ENCODE measurements at regions not wholly inside any gene's neighbourhood (a gene's known extent, or its start where the extent isn't known, plus 50 kb on each side); places are given as distances from the start of the nearest gene placed in this dataset.

- H3K36me3 ChIP-seq (ENCODE audit: control insufficient read depth, insufficient read depth, low read length): no peaks in the 10 kb centered on the region
- no peaks in the 10 kb centered on the region for H3K9me3 ChIP-seq (ENCODE audit: control insufficient read depth, insufficient read depth, low read depth, low read length)
- H3K9ac ChIP-seq (ENCODE audit: insufficient read depth, low read length): no peak overlapping the region
- no peaks in the 10 kb centered on the region for H3K79me2 ChIP-seq (ENCODE audit: control insufficient read depth, insufficient read depth, low read length)
- H3K4me3 ChIP-seq (replicated peaks in 1 of 4; ENCODE audit: control extremely low read depth in 1 of 4, insufficient read depth in 1 of 4, low read depth in 3 of 4, low read length in 4 of 4): no peak overlapping the region
- H3K27me3 ChIP-seq (ENCODE audit: control insufficient read depth, insufficient read depth, low read length): no peaks in the 10 kb centered on the region
- H3K4me1 ChIP-seq (ENCODE audit: control insufficient read depth, extremely low read depth, insufficient read depth, low read length): no peaks in the 10 kb centered on the region
- no peak for DNase-seq (ENCODE audit: low read depth in 2 of 2)
- H4K20me1 ChIP-seq (ENCODE audit: control insufficient read depth, extremely low read depth, insufficient read depth, low read length): no peaks in the 10 kb centered on the region
- no peak overlapping the region for H3K27ac ChIP-seq (ENCODE audit: insufficient read depth, low read length)
- H2AFZ ChIP-seq (ENCODE audit: low read length): no peak overlapping the region
- no peak overlapping the region for H3K4me2 ChIP-seq (ENCODE audit: extremely low read depth, insufficient read depth, low read length)
- TF ChIP-seq CTCF (conservative IDR thresholded peaks at IDR 0.05 in 1 of 2, IDR thresholded peaks at IDR 0.05 in 1 of 2; ENCODE audit: low read depth in 1 of 2, low read length in 2 of 2) (no peak), EZH2 (IDR thresholded peaks at IDR 0.05; ENCODE audit: low read length, missing control alignments) (no peak)
Measured at GRCh38 chr17:77725846-77726245, 232.7 kb upstream of the TNRC6C start.

- Histone ChIP-seq H4K20me1 (ENCODE audit: control insufficient read depth, extremely low read depth, insufficient read depth, low read length) (no peaks in the 10 kb centered on the region), H3K4me2 (ENCODE audit: extremely low read depth, insufficient read depth, low read length) (no peak overlapping the region), H3K4me1 (ENCODE audit: control insufficient read depth, extremely low read depth, insufficient read depth, low read length) (no peaks in the 10 kb centered on the region), H3K4me3 (replicated peaks in 1 of 4; ENCODE audit: control extremely low read depth in 1 of 4, insufficient read depth in 1 of 4, low read depth in 3 of 4, low read length in 4 of 4) (no peak overlapping the region), H3K27ac (ENCODE audit: insufficient read depth, low read length) (no peak overlapping the region), H2AFZ (ENCODE audit: low read length) (no peak overlapping the region), H3K9me3 (ENCODE audit: control insufficient read depth, insufficient read depth, low read depth, low read length) (no peaks in the 10 kb centered on the region), H3K36me3 (ENCODE audit: control insufficient read depth, insufficient read depth, low read length) (no peaks in the 10 kb centered on the region), H3K27me3 (ENCODE audit: control insufficient read depth, insufficient read depth, low read length) (no peaks in the 10 kb centered on the region), H3K79me2 (ENCODE audit: control insufficient read depth, insufficient read depth, low read length) (no peaks in the 10 kb centered on the region), H3K9ac (ENCODE audit: insufficient read depth, low read length) (no peak overlapping the region)
- DNase-seq (ENCODE audit: low read depth in 2 of 2): no peak
- no peak for TF ChIP-seq CTCF (conservative IDR thresholded peaks at IDR 0.05 in 1 of 2, IDR thresholded peaks at IDR 0.05 in 1 of 2; ENCODE audit: low read depth in 1 of 2, low read length in 2 of 2)
- no peak for TF ChIP-seq EZH2 (IDR thresholded peaks at IDR 0.05; ENCODE audit: low read length, missing control alignments)
Measured at GRCh38 chr17:77726549-77727006, 231.9 kb upstream of the TNRC6C start.

GRCh38 chr17:77727037-77727615, 231.4 kb upstream of the TNRC6C start:
- no peak overlapping the region for H2AFZ ChIP-seq (ENCODE audit: low read length)
- H3K4me3 ChIP-seq (replicated peaks in 1 of 4; ENCODE audit: control extremely low read depth in 1 of 4, insufficient read depth in 1 of 4, low read depth in 3 of 4, low read length in 4 of 4): no peak overlapping the region
- no peak overlapping the region for H3K9ac ChIP-seq (ENCODE audit: insufficient read depth, low read length)
- H3K4me1 ChIP-seq (ENCODE audit: control insufficient read depth, extremely low read depth, insufficient read depth, low read length): no peaks in the 10 kb centered on the region
- no peak for DNase-seq (ENCODE audit: low read depth in 2 of 2)
- TF ChIP-seq CTCF (conservative IDR thresholded peaks at IDR 0.05 in 1 of 2, IDR thresholded peaks at IDR 0.05 in 1 of 2; ENCODE audit: low read depth in 1 of 2, low read length in 2 of 2) (no peak), EZH2 (IDR thresholded peaks at IDR 0.05; ENCODE audit: low read length, missing control alignments) (no peak)
- H3K79me2 ChIP-seq (ENCODE audit: control insufficient read depth, insufficient read depth, low read length): no peaks in the 10 kb centered on the region
- no peaks in the 10 kb centered on the region for H3K9me3 ChIP-seq (ENCODE audit: control insufficient read depth, insufficient read depth, low read depth, low read length)
- H3K27ac ChIP-seq (ENCODE audit: insufficient read depth, low read length): no peak overlapping the region
- no peaks in the 10 kb centered on the region for H3K36me3 ChIP-seq (ENCODE audit: control insufficient read depth, insufficient read depth, low read length)
- no peaks in the 10 kb centered on the region for H4K20me1 ChIP-seq (ENCODE audit: control insufficient read depth, extremely low read depth, insufficient read depth, low read length)
- no peaks in the 10 kb centered on the region for H3K27me3 ChIP-seq (ENCODE audit: control insufficient read depth, insufficient read depth, low read length)
- no peak overlapping the region for H3K4me2 ChIP-seq (ENCODE audit: extremely low read depth, insufficient read depth, low read length)
